ENCODE measurements at regions not wholly inside any gene's neighbourhood (a gene's known extent, or its start where the extent isn't known, plus 50 kb on each side); places are given as distances from the start of the nearest gene placed in this dataset.
"Not testable (repeated sequence)": the region's sequence is repeated elsewhere in the genome, so short reads cannot be mapped to it uniquely, and the experiment has no call there.

GRCh38 chr12:97701901-97702300, 239.3 kb downstream of the RMST start:
- no peak for DNase-seq (ENCODE audit: low spot score)
- in situ Hi-C loops (cut with MboI; ENCODE audit: low pct_unique_long_range_greater_than_20kb, low sequenced_read_pairs, unreplicated experiment) = no loop called here
- no peak for TF ChIP-seq CTCF (IDR thresholded peaks at IDR 0.05; ENCODE audit: extremely low read depth, insufficient read depth, missing control alignments)

GRCh38 chr12:97711392-97711791, 248.8 kb downstream of the RMST start:
- TF ChIP-seq CTCF (IDR thresholded peaks at IDR 0.05; ENCODE audit: extremely low read depth, insufficient read depth, missing control alignments) = no peak
- in situ Hi-C loops (cut with MboI; ENCODE audit: low pct_unique_long_range_greater_than_20kb, low sequenced_read_pairs, unreplicated experiment) = no loop called here
- no peak for DNase-seq (ENCODE audit: low spot score)

GRCh38 chr12:97713270-97713669, 250.7 kb downstream of the RMST start:
- in situ Hi-C loops (cut with MboI; ENCODE audit: low pct_unique_long_range_greater_than_20kb, low sequenced_read_pairs, unreplicated experiment) = no loop called here
- TF ChIP-seq CTCF (IDR thresholded peaks at IDR 0.05; ENCODE audit: extremely low read depth, insufficient read depth, missing control alignments) = no peak
- no peak for DNase-seq (ENCODE audit: low spot score)

- no peak for DNase-seq (ENCODE audit: low spot score)
Observed at GRCh38 chr12:97714107-97714563, 251.5 kb downstream of the RMST start.

GRCh38 chr12:97716356-97716755, 253.8 kb downstream of the RMST start:
- DNase-seq (ENCODE audit: low spot score) = no peak
- in situ Hi-C loops (cut with MboI; ENCODE audit: low pct_unique_long_range_greater_than_20kb, low sequenced_read_pairs, unreplicated experiment) = no loop called here
- no peak for TF ChIP-seq CTCF (IDR thresholded peaks at IDR 0.05; ENCODE audit: extremely low read depth, insufficient read depth, missing control alignments)

More at GRCh38 chr12:97714107-97714563, 251.5 kb downstream of the RMST start:
- TF ChIP-seq CTCF (IDR thresholded peaks at IDR 0.05; ENCODE audit: extremely low read depth, insufficient read depth, missing control alignments) = no peak
- in situ Hi-C loops (cut with MboI; ENCODE audit: low pct_unique_long_range_greater_than_20kb, low sequenced_read_pairs, unreplicated experiment) = no loop called here

GRCh38 chr12:97723801-97724200, 261.2 kb downstream of the RMST start:
- DNase-seq (ENCODE audit: low spot score); in situ Hi-C loops (cut with MboI; ENCODE audit: low pct_unique_long_range_greater_than_20kb, low sequenced_read_pairs, unreplicated experiment): not testable (repeated sequence)

- in situ Hi-C loops (cut with MboI; ENCODE audit: low pct_unique_long_range_greater_than_20kb, low sequenced_read_pairs, unreplicated experiment) = no loop called here
- DNase-seq (ENCODE audit: low spot score) = no peak
- TF ChIP-seq CTCF (IDR thresholded peaks at IDR 0.05; ENCODE audit: extremely low read depth, insufficient read depth, missing control alignments) = no peak
Observed at GRCh38 chr12:97745406-97746101, 282.9 kb downstream of the RMST start.

Measured in GM13977 (cell line).